Heart left ventricle (tissue), 13 donors: ENCODE measurements at regions not wholly inside any gene's neighbourhood (a gene's known extent, or its start where the extent isn't known, plus 50 kb on each side); places are given as distances from the start of the nearest gene placed in this dataset.

ENCODE experiments used
- POLR2A ChIP-seq, 2 donors: fragments of 450-650 bp; IDR thresholded peaks; one replicate each; pipeline ENCODE4 v1.6.1; 2017; ENCODE audit warnings: antibody characterized with exemption in 2 of 2, mild to moderate bottlenecking in 2 of 2, moderate library complexity in 2 of 2
- TF ChIP-seq, protein P1 (sequence below), 12 donors: fragments of 200-600 bp; sonication (generic) in 4 of 12; IDR thresholded peaks; one replicate each; pipeline versions ENCODE4 v1.5.0 to v1.8.0; 2018 to 2022; ENCODE audit warnings: antibody characterized with exemption in 12 of 12, mild to moderate bottlenecking in 5 of 12
- donor health status: ischemic (EF 13 %, LVEDD 7.1; RV severe dilation, severe dysfunction).
- donor health status: DM: no; HTN: yes; CAD: no.
- donor health status: DM: no; HTN: no; CAD: no.
- donor health status: ischemic (EF 25% LVEDD 6.9; RV normal size, moderate dysfunction).
- donor health status: ischemic (EF 25% LVEDD 5.7; RV mildly dilated, moderate dysfunction).
- donor health status: ischemic (EF 35%, LVEDD 5.7; RV mildly dilated, moderate dysfunction).
- donor health status: nonischemic (EF 11% LVEDD 7.7; RV severe dilation, severe dysfunction).
- donor health status: DM: yes; HTN: yes; CAD: no.
- donor health status: PGD.
- donor health status: ischemic (EF 29% LVEDD 5.4; RV normal size, mild dysfunction).
- donor health status: nonischemic (EF 23%, LVEDD 6.1; RV moderate dilation, normal function).

DNA sequence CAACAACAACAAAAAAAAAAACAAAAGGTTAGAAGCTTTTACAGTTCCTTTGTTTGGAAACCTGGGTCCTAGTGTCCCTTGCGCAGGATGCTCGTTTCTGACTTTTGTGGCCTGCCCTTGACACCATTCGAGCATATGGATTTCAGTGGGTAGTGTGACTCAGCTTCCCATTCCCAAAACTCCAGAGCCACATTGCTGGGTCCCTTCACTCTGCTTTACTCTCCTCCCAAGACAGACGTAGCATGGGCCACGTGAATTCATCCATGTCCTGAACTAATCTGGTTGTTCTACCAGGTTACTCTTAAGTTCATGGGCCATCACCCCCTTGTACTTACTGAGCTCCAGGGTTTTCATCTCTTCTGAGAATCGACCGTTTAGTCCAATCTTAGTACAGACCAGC, 68.0 kb upstream of the MAX start:
- TF ChIP-seq, protein P1, sequence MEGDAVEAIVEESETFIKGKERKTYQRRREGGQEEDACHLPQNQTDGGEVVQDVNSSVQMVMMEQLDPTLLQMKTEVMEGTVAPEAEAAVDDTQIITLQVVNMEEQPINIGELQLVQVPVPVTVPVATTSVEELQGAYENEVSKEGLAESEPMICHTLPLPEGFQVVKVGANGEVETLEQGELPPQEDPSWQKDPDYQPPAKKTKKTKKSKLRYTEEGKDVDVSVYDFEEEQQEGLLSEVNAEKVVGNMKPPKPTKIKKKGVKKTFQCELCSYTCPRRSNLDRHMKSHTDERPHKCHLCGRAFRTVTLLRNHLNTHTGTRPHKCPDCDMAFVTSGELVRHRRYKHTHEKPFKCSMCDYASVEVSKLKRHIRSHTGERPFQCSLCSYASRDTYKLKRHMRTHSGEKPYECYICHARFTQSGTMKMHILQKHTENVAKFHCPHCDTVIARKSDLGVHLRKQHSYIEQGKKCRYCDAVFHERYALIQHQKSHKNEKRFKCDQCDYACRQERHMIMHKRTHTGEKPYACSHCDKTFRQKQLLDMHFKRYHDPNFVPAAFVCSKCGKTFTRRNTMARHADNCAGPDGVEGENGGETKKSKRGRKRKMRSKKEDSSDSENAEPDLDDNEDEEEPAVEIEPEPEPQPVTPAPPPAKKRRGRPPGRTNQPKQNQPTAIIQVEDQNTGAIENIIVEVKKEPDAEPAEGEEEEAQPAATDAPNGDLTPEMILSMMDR (IDR thresholded peaks at IDR 0.05) = no peak
- TF ChIP-seq POLR2A (IDR thresholded peaks at IDR 0.05) = no peak
